LNCaP clone FGC (cell line): ENCODE measurements at regions not wholly inside any gene's neighbourhood (a gene's known extent, or its start where the extent isn't known, plus 50 kb on each side); places are given as distances from the start of the nearest gene placed in this dataset.

Experiments used
- DNase-seq: peaks from one replicate; pipeline ENCODE4 v3.0.0-alpha.2; 2011; ENCODE audit warnings: low read depth
- H3K4me3 ChIP-seq: 2 replicates; pipeline ENCODE4 v1.5.1; 2011; ENCODE audit warnings: mild to moderate bottlenecking, low read depth, low read length, control low read depth
- CTCF ChIP-seq: IDR thresholded peaks from 2 replicates; pipeline ENCODE4 v1.5.1; 2012; ENCODE audit warnings: mild to moderate bottlenecking; ENCODE audit not compliant: control insufficient read depth, insufficient read depth; ENCODE audit errors: extremely low read depth

GRCh38 chr1:192751260-192751659 lies 57.6 kb upstream of the RGS2 start:
- DNase-seq: no peak
- TF ChIP-seq CTCF: no peak
- H3K4me3 ChIP-seq: no peak overlapping the region

- TF ChIP-seq CTCF: no peak
- H3K4me3 ChIP-seq: no peak overlapping the region
- DNase-seq: no peak
Measured at GRCh38 chr1:192756314-192756713, 52.5 kb upstream of the RGS2 start.

GRCh38 chr1:192756847-192757246 lies 52.0 kb upstream of the RGS2 start:
- no peak for DNase-seq
- H3K4me3 ChIP-seq: no peak overlapping the region
- TF ChIP-seq CTCF: no peak

- DNase-seq: no peak
- TF ChIP-seq CTCF: no peak
- no peak overlapping the region for H3K4me3 ChIP-seq
Measured at GRCh38 chr1:192758492-192758891, 50.3 kb upstream of the RGS2 start.
